Sciatic nerve (tissue), 2 donors: ENCODE measurements at regions not wholly inside any gene's neighbourhood (a gene's known extent, or its start where the extent isn't known, plus 50 kb on each side); places are given as distances from the start of the nearest gene placed in this dataset.
A peak's percentile ranks its signal among the peaks of the same experiment; 100 is the strongest.

ENCODE experiments used
- ATAC-seq: fragments of 200-7000 bp; cut with Tn5 transposase; one replicate; pipeline ENCODE4 v1.9.1; 2020; ENCODE audit warnings: mild to moderate bottlenecking, moderate library complexity
- DNase-seq: peaks from one replicate; pipeline ENCODE4 v3.0.0-alpha.2; 2020; ENCODE audit warnings: low spot score
- intact Hi-C: fragments of 100-400 bp; cut with DNase I; formaldehyde crosslinking; loops from one replicate; pipeline ENCODE4 v1.14.2; 2022
- donor health status: DM: no; HTN: no; CAD: no.
- donor health status: DM: no; HTN: no; CAD: no.

DNA sequence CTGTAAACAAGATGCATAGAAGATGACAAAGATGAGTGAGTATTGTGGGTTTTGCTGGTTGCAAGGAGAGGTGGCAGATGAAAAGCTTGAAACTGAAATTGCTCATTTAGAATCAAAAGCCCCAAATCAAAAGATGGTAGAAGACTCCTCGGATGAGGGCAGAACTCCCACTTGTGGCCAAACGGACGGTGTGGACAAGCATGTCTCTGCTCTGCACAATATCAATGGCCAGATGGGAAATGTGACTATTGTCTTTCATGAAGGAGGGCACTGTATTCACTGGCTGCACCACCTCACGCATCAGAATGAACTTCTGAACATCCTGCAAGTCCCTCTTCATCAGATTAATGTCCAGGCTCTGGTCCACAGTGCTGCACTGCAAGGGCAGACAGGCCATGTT lies 541.7 kb downstream of the MTRR start:
- intact Hi-C loops = no loop called here
- DNase-seq = no peak

DNA sequence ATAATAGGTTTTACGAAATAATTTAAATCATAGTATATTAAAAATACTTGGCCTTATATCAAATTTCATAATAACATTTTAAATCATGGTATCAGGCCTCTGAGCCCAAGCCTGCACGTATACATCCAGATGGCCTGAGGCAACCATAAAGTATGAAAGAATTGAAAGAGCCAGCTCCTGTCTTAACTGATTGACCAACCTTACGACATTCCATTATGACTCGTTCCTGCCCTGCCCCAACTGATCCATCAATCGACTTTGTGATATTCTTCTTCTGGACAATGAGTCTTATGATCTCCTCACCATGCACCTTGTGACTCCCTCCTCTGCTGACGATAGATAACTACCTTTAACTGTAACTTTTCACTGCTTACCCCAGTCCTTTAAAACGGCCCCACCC lies 545.0 kb downstream of the MTRR start:
- intact Hi-C loops = no loop called here
- DNase-seq (no peak), ATAC-seq (no peak)

More for the DNA sequence above, 541.7 kb downstream of the MTRR start:
- ATAC-seq = no peak

DNA sequence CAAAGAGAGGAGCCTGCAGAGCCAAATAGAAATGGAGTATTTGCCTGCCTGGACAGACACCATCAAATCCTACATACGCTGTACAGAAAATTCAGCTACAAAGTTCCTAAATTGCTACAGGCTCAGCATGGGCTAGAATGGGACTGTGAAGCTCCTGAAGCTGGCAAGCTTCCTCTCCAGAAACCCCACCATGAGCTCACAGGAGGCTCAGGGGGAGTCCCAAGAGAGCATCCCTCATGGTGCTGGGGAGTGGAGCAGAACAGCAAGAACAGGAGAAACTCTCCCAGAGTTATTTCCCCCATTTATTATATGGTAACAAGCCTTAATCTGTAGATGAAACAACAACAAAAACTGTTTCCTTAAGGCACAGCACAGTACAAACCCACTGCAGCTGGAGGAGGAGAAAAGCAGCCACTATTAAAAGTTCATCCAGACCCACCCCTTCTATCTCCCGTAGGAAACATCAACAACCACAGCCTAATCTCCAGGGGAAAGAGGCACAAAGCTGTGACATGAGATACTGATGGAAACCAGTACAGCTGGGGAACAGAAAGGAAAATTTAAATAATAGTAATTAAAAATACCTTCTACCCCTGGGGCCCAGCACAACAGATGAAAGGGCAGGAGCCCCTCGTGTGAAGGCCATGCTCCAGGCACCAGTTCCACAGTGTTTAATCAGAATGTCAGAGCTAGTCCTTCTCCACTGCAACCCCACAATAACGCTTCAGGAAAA lies 548.5 kb downstream of the MTRR start:
- no peak for DNase-seq
- intact Hi-C loops = no loop called here
- ATAC-seq = peak; percentile 74

DNA sequence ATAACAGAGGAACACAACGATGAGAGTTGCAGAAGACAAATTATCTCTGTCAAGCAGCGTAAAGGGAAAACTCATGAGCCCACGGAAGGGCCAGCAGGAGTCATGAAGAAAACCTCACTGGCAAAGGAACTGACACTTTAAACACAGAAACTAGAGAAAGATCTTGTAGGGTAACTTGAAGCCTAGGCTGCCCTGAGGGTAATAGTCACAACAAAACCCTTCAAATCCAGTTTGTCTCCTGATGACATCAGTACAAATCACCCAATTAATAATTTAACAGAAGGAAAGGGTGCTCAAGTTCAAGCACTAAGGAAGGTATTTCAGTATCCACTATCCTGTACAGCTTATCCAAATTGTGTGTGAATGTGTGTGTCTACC lies 549.1 kb downstream of the MTRR start:
- DNase-seq (no peak), ATAC-seq (peak; percentile 50)
- intact Hi-C loops = no loop called here

DNA sequence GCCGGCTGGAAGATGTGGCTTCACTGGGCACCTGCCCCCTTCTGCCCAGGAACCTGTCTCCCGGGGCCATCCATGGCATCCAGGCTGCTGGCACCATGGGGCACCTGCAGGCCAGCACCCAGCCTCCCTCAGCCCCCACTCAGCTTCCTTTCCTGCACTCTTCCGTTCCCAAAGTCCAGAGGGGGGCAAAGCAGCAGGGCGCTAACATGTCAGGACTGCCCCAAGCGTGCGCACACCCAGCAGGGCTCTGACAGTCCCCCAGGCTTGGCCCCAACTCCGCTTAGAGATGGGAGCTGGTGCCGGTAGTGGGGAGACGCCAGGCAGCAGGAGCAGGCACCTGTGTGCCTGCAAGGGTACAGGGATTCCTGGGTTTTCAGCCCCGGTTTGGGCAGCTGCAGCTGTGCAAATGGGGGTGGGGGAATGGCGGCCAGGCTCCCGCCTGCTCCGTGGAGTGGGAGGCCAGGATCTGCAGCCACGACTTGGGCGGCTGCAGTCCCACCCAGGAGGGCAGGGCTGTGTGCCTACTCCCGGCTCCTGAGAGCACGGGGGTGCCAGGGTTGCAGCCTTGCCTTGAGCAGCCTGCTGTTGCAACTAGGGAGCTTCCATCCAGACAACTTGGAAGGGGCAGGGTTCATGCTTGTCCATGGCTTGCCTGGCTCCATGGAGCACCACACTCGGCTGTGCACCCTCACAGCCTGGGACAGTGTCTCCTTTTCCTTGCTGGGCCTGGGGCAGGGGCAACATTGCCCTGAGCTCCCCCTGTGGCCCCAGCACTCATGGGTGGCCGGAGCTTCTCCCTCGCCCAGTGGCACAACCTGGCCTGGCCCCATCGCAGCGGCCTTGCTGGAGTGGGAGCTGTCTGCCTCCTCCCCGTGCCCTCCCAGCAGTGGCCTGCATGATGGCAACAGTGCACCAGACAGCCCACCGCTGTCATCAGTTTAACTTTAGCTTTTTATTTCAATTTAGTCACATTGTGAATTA lies 561.1 kb downstream of the MTRR start:
- DNase-seq = no peak
- intact Hi-C loops = no loop called here
- ATAC-seq = no peak

DNA sequence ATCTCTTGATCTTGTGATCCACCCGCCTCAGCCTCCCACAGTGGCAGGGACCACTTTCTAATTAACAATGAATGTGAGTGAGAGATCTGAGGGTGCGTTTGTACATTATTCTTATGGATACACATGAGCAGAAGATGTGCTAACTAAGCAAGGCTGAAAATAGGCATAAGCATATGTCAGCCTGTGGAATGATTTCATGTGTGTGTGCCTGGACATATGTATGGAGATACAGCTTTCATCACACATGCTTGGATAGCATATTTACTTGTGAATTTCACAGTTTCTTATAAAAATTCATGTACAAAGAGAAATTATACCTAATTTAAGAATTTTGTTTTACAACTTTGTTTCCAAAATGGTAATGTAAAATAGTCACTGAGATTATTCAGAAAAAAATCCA lies 565.6 kb downstream of the MTRR start:
- ATAC-seq (no peak), DNase-seq (no peak)
- intact Hi-C loops = no loop called here

DNA sequence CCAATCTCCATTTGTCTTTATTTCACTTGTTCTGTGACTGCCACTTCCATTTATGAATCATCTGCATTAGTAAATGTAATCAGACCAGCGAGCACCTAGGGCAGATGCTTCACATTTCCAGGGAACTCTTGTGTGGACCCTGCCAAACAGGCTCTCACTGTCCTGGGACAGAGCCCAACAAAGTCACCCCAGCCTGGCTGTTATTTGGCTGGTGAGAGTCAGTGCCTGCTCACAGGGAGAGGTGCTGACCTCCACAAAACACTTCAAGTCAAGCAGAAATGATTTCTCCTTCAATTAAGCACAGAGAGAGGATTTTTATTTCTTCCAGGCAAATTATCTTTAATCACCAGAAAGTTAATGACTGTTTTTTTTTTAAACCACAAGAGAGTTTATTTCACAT lies 568.0 kb downstream of the MTRR start:
- DNase-seq (no peak), ATAC-seq (no peak)
- intact Hi-C loops = no loop called here

DNA sequence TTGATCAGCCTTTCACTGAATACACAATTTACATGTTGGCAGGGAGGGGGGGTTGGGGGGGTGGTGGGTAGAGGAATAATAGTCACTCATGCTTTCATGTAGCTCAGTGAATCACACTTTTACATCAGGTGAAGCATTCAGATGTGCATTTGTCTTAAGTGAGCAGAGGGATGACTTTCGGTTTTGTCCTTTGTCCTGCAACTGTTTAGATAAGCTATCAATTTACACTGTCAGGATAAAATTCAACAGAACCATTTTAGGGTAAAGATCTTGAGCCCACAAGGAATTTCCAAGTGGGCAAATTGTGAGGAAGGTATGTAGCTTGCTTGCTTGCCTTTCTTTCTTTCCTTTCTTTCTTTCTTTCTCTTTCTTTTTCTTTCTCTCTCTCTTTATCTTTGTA lies 576.2 kb downstream of the MTRR start:
- no peak for DNase-seq
- no peak for ATAC-seq
- intact Hi-C loops = no loop called here

DNA sequence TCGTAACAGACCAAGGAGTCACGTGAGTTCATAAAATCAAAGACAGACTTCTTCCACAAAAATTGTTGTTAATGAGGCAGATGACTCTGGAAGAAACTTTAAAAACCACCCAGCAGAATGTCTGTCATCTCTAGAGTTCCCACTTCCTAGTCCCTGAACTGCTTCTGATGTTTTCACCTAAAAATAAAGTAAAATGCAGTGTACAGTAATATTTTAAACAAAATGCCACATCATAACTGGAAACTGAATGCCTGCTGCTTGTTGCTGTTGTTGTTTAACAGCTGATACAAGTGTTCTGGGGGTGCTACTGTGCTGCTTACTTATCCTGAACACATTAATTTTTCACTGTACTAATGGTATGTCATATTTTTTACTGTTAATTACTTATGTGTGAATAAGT lies 577.2 kb downstream of the MTRR start:
- ATAC-seq (no peak), DNase-seq (no peak)
- intact Hi-C loops = no loop called here

DNA sequence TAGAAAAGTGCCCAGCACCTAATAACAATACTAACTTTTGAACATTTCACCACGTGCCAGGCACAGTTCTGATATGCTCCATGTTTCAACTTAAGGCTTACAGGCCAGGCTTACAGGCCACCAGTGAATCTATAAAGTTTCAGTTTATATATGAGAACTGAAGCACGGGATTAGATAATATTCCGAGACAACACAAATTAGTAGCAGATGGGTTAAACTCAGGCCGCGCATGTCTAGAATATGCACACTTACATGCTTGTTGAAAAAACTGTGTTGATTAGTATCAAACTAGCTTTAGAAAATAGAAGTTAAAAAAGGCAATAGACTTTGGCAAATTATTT lies 587.9 kb downstream of the MTRR start:
- no peak for ATAC-seq
- intact Hi-C loops = no loop called here
- DNase-seq = no peak

DNA sequence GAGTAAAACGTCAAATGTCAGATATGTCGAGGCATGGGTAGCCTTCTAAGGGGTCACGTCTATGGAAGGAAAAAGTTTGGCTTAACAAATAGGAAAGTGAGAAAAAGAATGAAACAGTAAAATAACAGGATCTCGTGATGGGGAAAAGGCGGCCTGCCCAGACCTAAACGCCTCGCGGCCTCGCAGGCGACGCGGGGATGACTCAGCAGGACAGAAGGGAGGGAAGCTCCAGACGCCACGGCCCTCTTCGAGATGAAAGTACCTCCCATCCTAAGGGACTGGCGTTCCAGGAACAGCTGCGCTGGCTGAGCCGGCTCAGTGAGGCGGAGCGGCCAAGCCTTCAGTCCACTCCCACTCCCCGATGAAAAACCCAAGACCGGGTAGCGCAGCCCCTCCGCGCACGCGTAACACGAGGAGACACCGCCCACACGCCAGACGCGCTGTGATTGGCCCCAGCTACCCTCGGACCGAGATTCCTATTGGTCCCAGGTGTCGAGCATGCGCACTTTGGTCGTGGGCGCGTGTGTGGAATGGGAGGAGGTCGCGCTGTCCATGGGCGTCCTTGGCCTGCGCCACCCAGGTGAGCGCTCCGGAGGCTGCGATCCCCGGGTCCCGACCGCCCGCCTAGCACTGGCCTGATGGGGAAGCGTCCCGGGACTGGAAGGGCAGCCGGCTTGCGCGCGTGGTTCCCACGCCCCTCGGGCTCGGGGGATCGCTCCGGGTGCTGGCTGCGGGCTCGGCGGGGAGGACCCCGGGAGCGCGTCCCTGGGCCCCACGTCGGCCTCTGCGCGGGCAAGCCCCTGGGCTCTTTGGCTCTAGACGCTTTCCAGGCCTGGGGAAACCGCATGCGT lies 588.5 kb downstream of the MTRR start:
- peak; percentile 99 for ATAC-seq
- DNase-seq = peak; percentile 97
- intact Hi-C loops = no loop called here

DNA sequence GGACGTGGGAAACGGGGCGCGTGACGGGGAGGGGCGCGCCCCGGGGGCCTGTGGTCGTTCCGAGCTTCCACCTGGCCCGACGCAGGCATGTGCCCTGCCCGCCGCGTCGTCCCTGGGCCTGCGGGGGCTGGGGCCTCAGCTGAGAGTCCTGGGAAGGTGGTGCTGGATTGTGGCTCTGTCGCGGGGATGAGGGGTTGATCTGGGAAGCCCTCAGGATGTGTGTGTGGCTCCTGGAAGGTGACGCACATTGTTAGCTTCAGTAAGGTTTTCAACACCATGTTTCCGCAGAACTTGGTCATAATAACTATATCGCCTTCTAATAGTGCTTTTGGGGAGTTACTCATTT lies 589.1 kb downstream of the MTRR start:
- DNase-seq = no peak
- intact Hi-C loops = no loop called here
- ATAC-seq = no peak

DNA sequence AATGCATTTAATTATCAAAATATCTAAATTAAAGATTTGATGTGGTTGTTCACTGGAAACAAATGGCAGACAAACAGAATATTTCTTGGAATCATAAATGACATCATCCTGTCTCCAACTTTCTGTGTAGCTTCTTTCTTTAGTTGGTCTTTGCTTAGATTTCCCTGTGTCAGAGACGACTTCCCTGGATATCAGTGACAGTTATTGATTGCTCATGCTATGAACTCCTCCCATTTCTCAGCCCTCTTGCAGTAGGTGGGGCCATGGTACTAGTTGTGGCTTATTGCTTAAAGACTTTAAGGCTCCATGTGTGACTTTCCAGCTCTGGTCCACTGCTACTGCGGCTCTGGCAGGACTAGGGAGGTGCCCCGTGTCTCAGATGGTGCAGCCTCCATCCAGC lies 592.6 kb downstream of the MTRR start:
- ATAC-seq (no peak), DNase-seq (no peak)
- intact Hi-C loops = no loop called here

DNA sequence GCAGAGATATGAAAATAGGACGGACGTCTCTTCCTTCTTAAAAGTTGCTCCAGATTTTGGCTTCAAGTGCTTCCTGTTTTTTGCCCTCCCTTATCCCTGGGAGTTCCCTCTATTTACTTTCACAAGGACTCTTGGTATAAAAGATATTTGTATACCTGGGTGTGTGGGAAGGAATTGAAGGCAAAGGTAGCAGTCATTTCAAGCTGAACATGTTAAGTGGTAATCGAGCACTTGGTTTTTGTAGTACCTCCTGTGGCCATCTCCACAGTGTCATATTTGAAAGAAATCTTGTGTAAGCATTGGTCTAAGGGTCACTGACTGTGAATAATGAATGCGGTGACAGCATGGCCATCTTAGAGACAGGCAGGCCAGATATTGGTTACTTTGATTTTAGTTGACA lies 593.6 kb downstream of the MTRR start:
- DNase-seq = no peak
- intact Hi-C loops = no loop called here
- ATAC-seq = no peak

DNA sequence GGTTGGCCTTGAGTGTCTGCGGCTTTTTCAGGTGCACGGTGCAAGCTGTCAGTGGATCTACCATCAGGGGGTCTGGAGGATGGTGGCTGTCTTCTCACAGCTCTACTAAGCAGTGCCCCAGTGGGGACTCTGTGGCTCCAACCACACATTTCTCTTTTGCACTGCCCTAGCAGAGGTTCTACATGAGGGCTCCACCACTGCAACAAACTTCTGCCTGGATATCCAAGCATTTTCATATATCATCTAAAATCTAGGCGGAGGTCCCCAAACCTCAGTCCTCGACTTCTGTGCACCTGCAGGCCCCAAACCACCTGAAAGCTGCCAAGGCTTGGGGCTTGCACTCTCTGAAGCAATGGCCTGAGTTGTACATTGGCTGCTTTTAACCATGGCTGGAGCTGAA lies 601.5 kb downstream of the MTRR start:
- ATAC-seq = no peak
- intact Hi-C loops = no loop called here
- no peak for DNase-seq

DNA sequence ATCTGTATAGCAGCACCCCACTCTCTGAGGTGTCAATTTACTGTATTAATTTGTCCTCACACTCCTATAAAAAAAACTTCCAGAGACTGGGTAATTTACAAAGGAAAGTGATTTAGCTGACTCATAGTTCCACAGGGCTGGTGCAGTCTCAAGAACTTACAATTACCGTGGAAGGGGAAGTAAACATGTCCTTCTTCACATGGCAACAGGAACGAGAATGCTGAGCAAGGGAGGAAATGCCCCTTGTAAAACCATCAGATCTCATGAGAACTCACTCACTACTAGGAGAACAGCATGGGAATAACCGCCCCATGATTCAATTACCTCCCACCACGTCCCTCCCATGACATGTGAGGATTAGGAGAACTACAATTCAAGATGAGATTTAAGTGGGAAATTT lies 602.6 kb downstream of the MTRR start:
- intact Hi-C loops = no loop called here
- DNase-seq (no peak), ATAC-seq (no peak)

DNA sequence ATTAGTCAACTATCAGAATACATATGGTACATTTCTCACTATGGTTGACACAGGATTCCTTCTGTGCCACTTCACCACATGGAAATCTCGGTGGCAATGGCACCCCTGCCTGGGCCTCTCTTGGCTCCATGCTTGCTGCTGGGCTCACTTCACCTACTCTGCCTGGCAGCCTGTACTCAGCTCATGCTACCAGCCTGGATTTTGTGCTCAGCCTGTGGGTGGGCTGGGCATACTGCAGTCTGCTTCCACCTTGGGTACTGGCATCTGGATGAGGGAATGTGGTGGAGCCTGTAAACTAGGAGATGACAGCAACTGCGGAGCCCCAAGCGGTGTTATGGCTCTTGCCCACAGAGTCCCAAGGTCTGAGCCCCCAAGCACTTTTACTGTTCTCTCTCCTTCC lies 604.1 kb downstream of the MTRR start:
- intact Hi-C loops = no loop called here
- DNase-seq = no peak
- no peak for ATAC-seq

DNA sequence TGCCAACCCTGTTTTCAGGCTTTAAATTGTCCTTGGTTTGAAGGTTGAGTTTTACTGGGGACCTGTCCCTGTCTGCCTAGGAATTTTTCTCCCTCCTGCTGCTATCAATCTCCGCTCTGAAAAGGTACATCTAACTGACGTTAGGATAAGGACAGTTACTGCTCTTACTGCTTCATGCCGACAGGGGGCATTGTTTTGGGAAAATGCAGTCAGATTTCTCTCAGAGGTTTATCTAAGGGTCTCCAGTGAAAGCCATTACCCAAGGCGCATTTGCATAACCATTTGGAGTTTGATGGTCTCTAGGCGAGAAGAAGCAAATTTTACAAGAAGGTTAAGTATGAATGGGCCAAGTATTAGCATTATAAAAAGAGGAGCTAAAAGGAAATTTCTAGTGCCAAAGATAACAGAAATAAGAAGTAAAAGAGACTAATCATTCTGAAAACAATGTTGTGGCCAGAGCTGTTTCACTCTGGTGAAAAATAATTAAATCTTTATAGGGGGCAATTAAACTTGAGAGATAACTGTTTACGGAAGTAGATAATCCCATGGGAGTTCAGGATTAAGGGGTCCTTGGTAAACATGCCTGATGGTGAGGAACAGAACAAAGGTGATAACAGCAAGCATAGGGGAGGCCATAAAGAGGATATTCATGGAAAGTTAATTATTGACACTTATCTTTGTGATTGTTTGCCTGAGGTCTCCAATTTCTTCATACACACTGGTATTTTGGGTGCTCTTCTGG lies 605.0 kb downstream of the MTRR start:
- no peak for DNase-seq
- peak; percentile 44 for ATAC-seq
- intact Hi-C loops = no loop called here

DNA sequence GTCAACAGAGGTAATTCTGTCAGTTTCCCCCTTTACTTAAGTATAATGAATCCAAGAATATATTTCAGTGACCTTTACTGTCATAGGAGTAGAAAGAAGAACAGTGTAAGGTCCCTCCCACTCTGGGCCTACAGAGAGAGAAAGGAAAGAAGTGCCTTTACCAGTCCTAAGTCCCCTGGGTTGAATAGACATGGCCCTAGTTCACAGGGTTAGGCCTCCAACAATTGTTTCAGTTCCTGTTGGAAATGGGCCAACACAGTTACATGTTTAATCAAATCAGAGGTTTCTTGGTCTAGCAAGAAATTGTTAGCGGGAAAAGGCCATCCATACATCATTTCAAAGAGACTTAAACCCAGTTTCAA lies 605.6 kb downstream of the MTRR start:
- no peak for ATAC-seq
- intact Hi-C loops = no loop called here

More for the DNA sequence above, 605.6 kb downstream of the MTRR start:
- DNase-seq = no peak
